Adrenal gland (tissue), 5 donors: ENCODE measurements at regions not wholly inside any gene's neighbourhood (a gene's known extent, or its start where the extent isn't known, plus 50 kb on each side); places are given as distances from the start of the nearest gene placed in this dataset.

Source experiments
- CTCF ChIP-seq, 6 experiments: fragments of 450-650 bp in 4 of 6; fragments of 200-600 bp in 2 of 6; sonication (generic) in 1 of 6; IDR thresholded peaks; 1 replicate in 5 of 6; 2 replicates in 1 of 6; pipeline versions ENCODE4 v1.5.1 to v1.8.0; 2016 to 2021; ENCODE audit warnings: antibody characterized with exemption in 6 of 6, mild to moderate bottlenecking in 2 of 6, moderate library complexity in 1 of 6
- POLR2A ChIP-seq, 2 donors: fragments of 450-650 bp; IDR thresholded peaks; one replicate each; pipeline ENCODE4 v1.6.1; 2017; ENCODE audit warnings: antibody characterized with exemption in 2 of 2, mild to moderate bottlenecking in 2 of 2, moderate library complexity in 1 of 2
- donor health status: DM: no; HTN: no; CAD: no.

GRCh38 chr2:236765478-236765877 lies 195.9 kb downstream of the ACKR3 start:
- TF ChIP-seq CTCF (IDR thresholded peaks at IDR 0.05): no peak
- TF ChIP-seq POLR2A (IDR thresholded peaks at IDR 0.05): no peak
